Neuron (in vitro differentiated cells): ENCODE measurements at regions not wholly inside any gene's neighbourhood (a gene's known extent, or its start where the extent isn't known, plus 50 kb on each side); places are given as distances from the start of the nearest gene placed in this dataset.
"Not testable (repeated sequence)": the region's sequence is repeated elsewhere in the genome, so short reads cannot be mapped to it uniquely, and the experiment has no call there.

Source experiments
- H2AFZ ChIP-seq: one replicate; pipeline ENCODE4 v1.6.1; 2013; ENCODE audit warnings: low read depth, mild to moderate bottlenecking, inconsistent platforms, low read length, moderate library complexity
- H3K27me3 ChIP-seq: one replicate; pipeline ENCODE4 v1.6.1; 2013; ENCODE audit warnings: low read length; ENCODE audit not compliant: insufficient read depth
- H3K36me3 ChIP-seq: one replicate; pipeline ENCODE4 v1.6.1; 2013; ENCODE audit warnings: low read length; ENCODE audit not compliant: insufficient read depth
- H3K4me1 ChIP-seq: one replicate; pipeline ENCODE4 v1.6.1; 2013; ENCODE audit warnings: low read length; ENCODE audit not compliant: insufficient read depth
- H3K4me3 ChIP-seq: 2 replicates; pipeline ENCODE4 v1.5.1; 2013; ENCODE audit warnings: mild to moderate bottlenecking, low read length, moderate library complexity
- H3K9me3 ChIP-seq: one replicate; pipeline ENCODE4 v1.6.1; 2013; ENCODE audit warnings: low read length

DNA sequence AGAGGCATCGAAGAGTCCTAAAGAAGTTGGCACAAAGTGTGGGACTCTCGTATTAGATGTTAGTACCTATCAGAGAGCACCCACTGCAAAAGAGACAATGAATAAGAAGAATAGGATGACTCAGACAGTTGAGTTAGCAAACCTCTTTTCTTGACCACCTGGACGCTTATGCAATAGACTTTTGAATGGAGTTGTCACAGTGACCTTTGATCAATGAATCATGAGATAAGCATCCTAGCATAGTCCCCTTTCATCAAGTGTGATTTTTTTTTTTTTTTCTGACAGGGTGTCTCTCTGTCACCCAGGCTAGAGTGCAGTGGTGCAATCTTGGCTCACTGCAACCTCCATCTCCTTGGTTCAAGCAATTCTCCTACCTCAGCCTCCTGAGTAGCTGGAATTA is 1417.9 kb upstream of the GOT2 start:
- Histone ChIP-seq H3K9me3 (no peaks in the 10 kb centered on the region), H3K36me3 (no peaks in the 10 kb centered on the region), H2AFZ (no peak overlapping the region), H3K4me1 (no peaks in the 10 kb centered on the region), H3K27me3 (no peaks in the 10 kb centered on the region), H3K4me3 (no peak overlapping the region)

DNA sequence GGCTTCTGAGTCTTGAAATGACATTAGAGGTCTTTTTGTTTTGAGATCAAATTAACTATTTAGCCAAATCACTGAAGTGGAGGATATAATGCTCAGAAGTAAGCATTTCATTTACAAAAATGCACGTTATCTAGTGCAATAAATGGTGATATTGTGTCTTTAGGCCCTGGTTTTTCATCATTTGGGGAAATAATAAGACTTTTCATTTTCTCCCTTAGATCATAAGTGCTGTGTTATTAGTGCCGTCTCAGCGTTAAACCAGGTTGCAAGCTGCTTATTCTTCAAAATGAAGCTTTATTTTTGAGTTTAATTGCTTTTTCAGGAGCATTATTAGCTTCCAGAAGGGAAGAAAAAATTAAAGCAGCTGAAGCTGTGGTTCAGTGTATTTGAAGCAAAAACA is 1416.8 kb upstream of the GOT2 start:
- Histone ChIP-seq H3K4me3 (no peak overlapping the region), H3K27me3 (no peaks in the 10 kb centered on the region), H3K9me3 (no peaks in the 10 kb centered on the region), H2AFZ (no peak overlapping the region), H3K4me1 (no peaks in the 10 kb centered on the region), H3K36me3 (no peaks in the 10 kb centered on the region)

DNA sequence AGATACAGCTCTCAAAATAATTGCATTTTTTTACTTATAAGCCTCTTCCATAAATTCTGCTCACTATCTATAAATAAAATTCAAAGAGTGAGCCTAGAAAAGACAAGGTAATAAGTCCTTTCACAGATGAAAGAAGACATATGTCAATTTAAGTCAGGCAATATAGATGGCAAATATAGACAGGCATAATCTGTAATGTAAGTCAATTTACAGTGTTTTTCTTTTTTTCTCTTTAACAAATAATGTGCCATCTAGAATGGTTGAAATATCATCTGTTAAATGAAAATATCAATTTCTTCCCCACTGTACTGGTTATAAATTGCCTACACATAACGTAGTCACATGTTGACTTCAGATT is 1409.2 kb upstream of the GOT2 start:
- H3K27me3 ChIP-seq, result no peaks in the 10 kb centered on the region
- H2AFZ ChIP-seq, result no peak overlapping the region
- no peak overlapping the region for H3K4me3 ChIP-seq
- no peaks in the 10 kb centered on the region for H3K4me1 ChIP-seq
- H3K36me3 ChIP-seq, result no peaks in the 10 kb centered on the region
- H3K9me3 ChIP-seq, result no peaks in the 10 kb centered on the region

GRCh38 chr16:60142619-60143347 is 1408.7 kb upstream of the GOT2 start:
- no peaks in the 10 kb centered on the region for H3K36me3 ChIP-seq
- H3K27me3 ChIP-seq, result no peaks in the 10 kb centered on the region
- no peaks in the 10 kb centered on the region for H3K4me1 ChIP-seq
- no peak overlapping the region for H2AFZ ChIP-seq
- H3K9me3 ChIP-seq, result no peaks in the 10 kb centered on the region
- no peak overlapping the region for H3K4me3 ChIP-seq

- H2AFZ ChIP-seq, result no peak overlapping the region
- no peaks in the 10 kb centered on the region for H3K9me3 ChIP-seq
- no peaks in the 10 kb centered on the region for H3K27me3 ChIP-seq
- no peaks in the 10 kb centered on the region for H3K4me1 ChIP-seq
- H3K4me3 ChIP-seq, result no peak overlapping the region
- H3K36me3 ChIP-seq, result no peaks in the 10 kb centered on the region
Observed at GRCh38 chr16:60137891-60138290, 1403.8 kb upstream of the GOT2 start.

DNA sequence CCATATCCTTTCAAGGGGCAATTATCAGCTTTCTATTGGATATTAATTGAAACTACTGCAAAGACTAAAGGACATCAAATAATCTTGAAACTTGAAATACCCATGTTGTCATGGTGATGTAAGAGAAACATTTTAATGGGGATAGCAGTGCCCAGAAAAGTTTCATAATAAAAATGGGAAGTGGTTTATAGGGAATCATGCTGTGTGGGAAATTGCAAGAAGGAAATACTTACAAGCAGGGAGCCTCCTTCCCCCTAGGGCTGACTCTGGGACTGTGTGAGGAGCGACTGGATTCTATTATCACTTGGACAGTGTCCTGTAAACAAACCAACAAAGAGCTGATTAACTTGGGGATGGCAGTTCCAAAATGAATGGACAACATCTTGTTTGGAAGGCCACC is 1393.1 kb upstream of the GOT2 start:
- no peak overlapping the region for H3K4me3 ChIP-seq
- no peaks in the 10 kb centered on the region for H3K36me3 ChIP-seq
- no peaks in the 10 kb centered on the region for H3K9me3 ChIP-seq
- H3K27me3 ChIP-seq, result no peaks in the 10 kb centered on the region
- H2AFZ ChIP-seq, result no peak overlapping the region
- H3K4me1 ChIP-seq, result peaks cover 5% of the 10 kb centered on the region

- not testable (repeated sequence) for H3K4me3 ChIP-seq, H2AFZ ChIP-seq, H3K4me1 ChIP-seq, H3K36me3 ChIP-seq, H3K9me3 ChIP-seq, H3K27me3 ChIP-seq
Observed at GRCh38 chr16:60126115-60126514, 1392.0 kb upstream of the GOT2 start.

DNA sequence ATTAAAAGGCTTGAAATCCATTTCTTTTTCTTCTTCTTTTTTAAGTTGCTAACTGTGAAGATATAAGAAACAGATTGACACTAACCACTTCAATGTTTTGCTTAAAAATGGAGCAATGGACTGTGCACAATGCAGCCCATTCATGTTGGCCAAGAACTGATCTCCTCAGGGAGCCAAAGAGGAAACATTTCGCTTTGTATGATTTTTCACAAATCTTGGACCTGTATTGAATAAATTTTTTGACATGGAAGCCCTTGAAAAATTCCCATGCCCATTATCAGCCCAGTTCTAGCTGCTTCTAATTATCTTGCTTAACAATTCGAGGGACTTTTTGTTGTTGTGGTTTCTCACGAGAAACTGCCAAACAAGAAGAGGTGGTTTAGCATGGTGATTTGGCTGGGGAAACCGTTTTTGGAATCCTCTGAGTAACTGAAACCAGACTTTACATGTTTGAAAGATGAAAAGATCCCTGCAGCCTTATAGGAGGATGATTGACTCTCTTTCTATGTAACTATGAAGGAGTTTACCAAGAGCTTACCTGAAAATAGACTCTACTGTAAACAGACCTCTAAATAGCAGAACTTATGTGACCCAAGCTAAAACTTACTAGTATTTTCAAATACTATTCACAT is 1389.4 kb upstream of the GOT2 start:
- peak overlapping the region; percentile 47 for H2AFZ ChIP-seq
- no peaks in the 10 kb centered on the region for H3K36me3 ChIP-seq
- H3K4me1 ChIP-seq, result peaks cover 5% of the 10 kb centered on the region
- H3K9me3 ChIP-seq, result no peaks in the 10 kb centered on the region
- H3K4me3 ChIP-seq, result no peak overlapping the region
- no peaks in the 10 kb centered on the region for H3K27me3 ChIP-seq

- peaks cover 5% of the 10 kb centered on the region for H3K4me1 ChIP-seq
- H3K4me3 ChIP-seq, result no peak overlapping the region
- H3K27me3 ChIP-seq, result no peaks in the 10 kb centered on the region
- H3K9me3 ChIP-seq, result no peaks in the 10 kb centered on the region
- H3K36me3 ChIP-seq, result no peaks in the 10 kb centered on the region
- H2AFZ ChIP-seq, result no peak overlapping the region
Observed at GRCh38 chr16:60120586-60120985, 1386.5 kb upstream of the GOT2 start.

- no peak overlapping the region for H2AFZ ChIP-seq
- H3K4me3 ChIP-seq, result no peak overlapping the region
- H3K27me3 ChIP-seq, result no peaks in the 10 kb centered on the region
- H3K4me1 ChIP-seq, result no peaks in the 10 kb centered on the region
- no peaks in the 10 kb centered on the region for H3K36me3 ChIP-seq
- no peaks in the 10 kb centered on the region for H3K9me3 ChIP-seq
Observed at GRCh38 chr16:60110531-60110930, 1376.4 kb upstream of the GOT2 start.

DNA sequence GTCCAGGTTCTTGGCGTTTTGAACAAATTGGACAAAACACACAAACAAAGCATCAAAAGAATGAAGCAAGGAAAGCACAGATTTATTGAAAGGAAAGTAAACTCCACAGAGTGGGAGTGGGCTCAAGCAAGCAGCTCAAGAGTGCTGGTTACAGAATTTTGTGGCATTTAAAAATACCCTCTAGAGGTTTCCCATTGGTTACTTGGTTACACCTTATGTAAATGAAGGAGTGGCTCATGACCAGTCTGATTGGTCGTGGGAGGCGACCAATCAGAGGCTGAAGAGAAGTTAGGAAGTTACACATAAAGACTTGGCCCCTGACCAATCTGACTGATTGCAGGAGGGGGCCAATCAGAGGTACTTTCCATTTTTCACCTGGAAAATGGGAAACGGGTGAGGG is 1373.8 kb upstream of the GOT2 start:
- Histone ChIP-seq H3K9me3 (no peaks in the 10 kb centered on the region), H3K27me3 (no peaks in the 10 kb centered on the region), H3K4me3 (no peak overlapping the region), H3K36me3 (no peaks in the 10 kb centered on the region), H2AFZ (no peak overlapping the region), H3K4me1 (no peaks in the 10 kb centered on the region)

DNA sequence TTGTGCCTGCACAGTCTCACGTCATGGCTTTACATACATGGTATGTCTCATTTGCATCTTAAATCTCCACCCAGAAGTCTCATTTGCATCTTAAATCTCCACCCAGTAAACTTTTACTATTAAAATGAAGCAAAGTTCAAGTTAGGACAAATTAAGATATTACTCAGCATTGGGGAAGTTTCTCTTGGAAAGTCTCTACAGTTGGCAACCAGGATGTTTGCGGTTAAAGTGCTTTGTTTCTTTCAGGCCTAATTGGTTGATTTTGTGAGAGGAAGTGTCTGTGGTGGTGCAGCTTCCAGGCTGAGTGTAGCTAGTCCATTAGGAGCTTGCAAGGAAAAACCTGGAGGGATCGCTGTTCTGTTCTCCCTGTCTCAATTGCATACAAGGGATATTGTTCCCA is 1373.3 kb upstream of the GOT2 start:
- Histone ChIP-seq H3K4me1 (no peaks in the 10 kb centered on the region), H3K4me3 (no peak overlapping the region), H3K36me3 (no peaks in the 10 kb centered on the region), H3K27me3 (no peaks in the 10 kb centered on the region), H2AFZ (no peak overlapping the region), H3K9me3 (no peaks in the 10 kb centered on the region)

DNA sequence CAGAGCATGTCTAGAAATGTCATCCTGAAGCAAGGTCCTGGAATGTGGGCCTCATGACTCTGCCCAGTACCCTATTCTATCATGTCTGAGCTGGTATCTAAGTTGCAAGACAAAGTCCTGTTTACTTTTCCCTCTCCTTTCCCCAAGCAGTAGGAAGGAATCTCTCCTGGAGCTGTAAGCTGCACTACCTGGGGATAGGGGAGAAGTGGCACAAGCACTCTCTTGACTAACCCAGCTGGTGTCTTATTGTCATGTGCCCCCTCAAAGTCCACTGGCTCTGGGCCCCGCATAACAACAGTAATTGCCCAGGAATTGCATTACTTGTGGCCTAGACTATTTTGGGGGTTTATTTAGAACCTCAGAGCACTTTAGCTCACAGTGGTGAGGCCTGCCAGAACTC is 1366.3 kb upstream of the GOT2 start:
- Histone ChIP-seq H3K9me3 (no peaks in the 10 kb centered on the region), H3K27me3 (no peaks in the 10 kb centered on the region), H3K4me3 (no peak overlapping the region), H3K4me1 (no peaks in the 10 kb centered on the region), H2AFZ (no peak overlapping the region), H3K36me3 (no peaks in the 10 kb centered on the region)

- H3K4me1 ChIP-seq, result no peaks in the 10 kb centered on the region
- no peaks in the 10 kb centered on the region for H3K27me3 ChIP-seq
- H3K4me3 ChIP-seq, result no peak overlapping the region
- no peaks in the 10 kb centered on the region for H3K36me3 ChIP-seq
- no peak overlapping the region for H2AFZ ChIP-seq
- no peaks in the 10 kb centered on the region for H3K9me3 ChIP-seq
Observed at GRCh38 chr16:60091529-60091928, 1357.4 kb upstream of the GOT2 start.
